SU-DHL-6 (cell line): ENCODE measurements at regions not wholly inside any gene's neighbourhood (a gene's known extent, or its start where the extent isn't known, plus 50 kb on each side); places are given as distances from the start of the nearest gene placed in this dataset.

Experiments
- CTCF ChIP-seq: fragments of 200-600 bp; sonication (generic); IDR thresholded peaks from one replicate; pipeline ENCODE4 v1.5.1; 2017; ENCODE audit warnings: antibody characterized with exemption, mild to moderate bottlenecking, low read length, moderate library complexity; ENCODE audit not compliant: insufficient read depth, poor library complexity, severe bottlenecking
- EZH2phosphoT487 ChIP-seq: fragments of 200-600 bp; sonication (generic), shearing (Covaris generic); conservative IDR thresholded peaks from 2 replicates; pipeline ENCODE4 v1.6.1; 2018; ENCODE audit warnings: mild to moderate bottlenecking, antibody characterized with exemption, low read length, moderate library complexity, mixed read lengths

GRCh38 chr5:120108586-120109248 lies 355.4 kb upstream of the PRR16 start:
- TF ChIP-seq CTCF = no peak
- TF ChIP-seq EZH2phosphoT487 = no peak
